ENCODE measurements at regions not wholly inside any gene's neighbourhood (a gene's known extent, or its start where the extent isn't known, plus 50 kb on each side); places are given as distances from the start of the nearest gene placed in this dataset.
A peak's percentile ranks its signal among the peaks of the same experiment; 100 is the strongest.

DNA sequence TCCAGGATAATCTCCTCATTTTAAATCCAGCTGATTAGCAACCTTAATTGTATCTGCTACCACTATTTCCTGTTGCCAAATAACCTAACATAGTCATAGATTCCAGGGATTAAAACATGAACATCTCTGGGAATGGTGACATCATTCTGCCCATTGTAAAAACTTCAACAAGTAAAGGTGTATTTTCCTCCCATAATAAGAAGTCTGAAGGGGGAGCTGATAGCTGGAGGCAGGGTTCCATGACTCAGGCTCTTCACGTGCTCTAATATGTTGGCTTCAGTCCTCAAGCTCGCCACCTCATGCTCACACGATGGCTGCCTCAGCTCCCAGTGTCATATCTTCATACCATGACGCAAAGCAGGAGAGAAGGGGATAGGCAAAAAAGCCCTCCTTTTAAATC, 172.0 kb upstream of the VASH1 start:
- POLR2A ChIA-PET = no interaction called here
- no peaks in the 10 kb centered on the region for H3K36me3 ChIP-seq (ENCODE audit: control insufficient read depth in 2 of 2, insufficient read depth in 1 of 2, low read length in 2 of 2)

DNA sequence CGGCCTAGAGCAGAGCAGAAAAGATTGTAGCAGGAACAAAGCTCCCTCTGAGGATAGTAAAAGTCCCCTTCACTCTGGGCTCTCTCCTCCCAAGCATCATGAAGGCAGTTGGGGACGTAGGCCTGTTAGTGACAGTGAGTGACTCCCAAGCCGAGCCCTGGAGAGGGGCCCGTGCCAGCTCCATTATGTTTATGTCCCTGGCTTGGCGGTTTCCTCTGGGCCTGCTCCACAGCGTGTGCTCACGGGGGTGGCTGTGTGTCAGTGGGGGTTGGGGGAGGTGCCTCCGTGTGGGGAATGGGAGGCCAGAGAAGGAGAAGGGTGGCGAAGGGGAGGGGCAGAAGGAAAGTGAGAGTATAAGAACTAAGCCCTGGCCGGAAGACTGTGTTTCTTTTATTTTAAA, 170.0 kb upstream of the VASH1 start:
- Histone ChIP-seq H3K4me1 (ENCODE audit: control insufficient read depth, insufficient read depth, low read length) (no peaks in the 10 kb centered on the region), H3K4me3 (ENCODE audit: low read depth, low read length) (no peak overlapping the region), H3K9me3 (ENCODE audit: control insufficient read depth, insufficient read depth, low read depth, low read length) (no peaks in the 10 kb centered on the region), H3K27ac (ENCODE audit: extremely low read depth, low read depth, low read length) (no peak overlapping the region), H3K36me3 (ENCODE audit: control insufficient read depth in 2 of 2, insufficient read depth in 1 of 2, low read length in 2 of 2) (no peaks in the 10 kb centered on the region)
- POLR2A ChIA-PET = no interaction called here
- CTCF ChIA-PET = no interaction called here
- TF ChIP-seq ZNF280C (tag by site-specific recombination; IDR thresholded peaks at IDR 0.05) (no peak), HOXD13 (CRISPR knock-in tag; IDR thresholded peaks at IDR 0.05; ENCODE audit: borderline replicate concordance) (no peak), ZNF473 (tag by site-specific recombination; IDR thresholded peaks at IDR 0.05) (no peak), ZNF747 (tag by site-specific recombination; IDR thresholded peaks at IDR 0.05) (no peak), ZNF585B (tag by site-specific recombination; IDR thresholded peaks at IDR 0.05) (no peak), ZFHX2 (tag by site-specific recombination; conservative IDR thresholded peaks at IDR 0.05) (peak; percentile 18; the same call in 1 of the 2 replicates), TCF7L2 (IDR thresholded peaks at IDR 0.05; ENCODE audit: borderline replicate concordance, low read depth, low read length) (no peak), ZNF146 (tag by site-specific recombination; IDR thresholded peaks at IDR 0.05) (no peak), ZBTB48 (tag by site-specific recombination; IDR thresholded peaks at IDR 0.05) (no peak), ZNF677 (tag by site-specific recombination; IDR thresholded peaks at IDR 0.05) (no peak), ZBTB7A (tag by site-specific recombination; IDR thresholded peaks at IDR 0.05; ENCODE audit: low read depth) (no peak), ZNF169 (tag by site-specific recombination; IDR thresholded peaks at IDR 0.05) (no peak), ZIC2 (tag by site-specific recombination; IDR thresholded peaks at IDR 0.05) (peak; percentile 85), ZNF366 (tag by site-specific recombination; conservative IDR thresholded peaks at IDR 0.05) (0 out of 2 replicates have a peak, but pooled peaks have one; percentile 25), PRDM10 (tag by site-specific recombination; IDR thresholded peaks at IDR 0.05) (peak; percentile 29; the same call in 1 of the 2 replicates), ZNF23 (tag by site-specific recombination; IDR thresholded peaks at IDR 0.05; ENCODE audit: borderline replicate concordance) (no peak), ZNF274 (IDR thresholded peaks at IDR 0.05; ENCODE audit: low read length) (no peak), ZNF274 (tag by site-specific recombination; IDR thresholded peaks at IDR 0.05; ENCODE audit: borderline replicate concordance) (no peak), ZBTB20 (tag by site-specific recombination; IDR thresholded peaks at IDR 0.05) (no peak), ZNF610 (tag by site-specific recombination; IDR thresholded peaks at IDR 0.05; ENCODE audit: borderline replicate concordance) (no peak), ZBTB17 (tag by site-specific recombination; IDR thresholded peaks at IDR 0.05) (no peak), SP7 (tag by site-specific recombination; IDR thresholded peaks at IDR 0.05) (no peak)
- TF ChIP-seq, protein P1, sequence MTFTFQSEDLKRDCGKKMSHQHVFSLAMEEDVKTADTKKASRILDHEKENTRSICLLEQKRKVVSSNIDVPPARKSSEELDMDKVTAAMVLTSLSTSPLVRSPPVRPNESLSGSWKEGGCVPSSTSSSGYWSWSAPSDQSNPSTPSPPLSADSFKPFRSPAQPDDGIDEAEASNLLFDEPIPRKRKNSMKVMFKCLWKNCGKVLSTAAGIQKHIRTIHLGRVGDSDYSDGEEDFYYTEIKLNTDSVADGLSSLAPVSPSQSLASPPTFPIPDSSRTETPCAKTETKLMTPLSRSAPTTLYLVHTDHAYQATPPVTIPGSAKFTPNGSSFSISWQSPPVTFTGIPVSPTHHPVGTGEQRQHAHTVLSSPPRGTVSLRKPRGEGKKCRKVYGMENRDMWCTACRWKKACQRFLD (tag by site-specific recombination; IDR thresholded peaks at IDR 0.05) = no peak

More for the DNA sequence above, 172.0 kb upstream of the VASH1 start:
- Histone ChIP-seq H3K27ac (ENCODE audit: extremely low read depth, low read depth, low read length) (no peak overlapping the region), H3K9me3 (ENCODE audit: control insufficient read depth, insufficient read depth, low read depth, low read length) (no peaks in the 10 kb centered on the region), H3K4me3 (ENCODE audit: low read depth, low read length) (no peak overlapping the region), H3K4me1 (ENCODE audit: control insufficient read depth, insufficient read depth, low read length) (peaks cover 6% of the 10 kb centered on the region; the same call in 1 of the 2 replicates)
- CTCF ChIA-PET = no interaction called here
- 0 out of 2 replicates have a peak, but pooled peaks have one; percentile 33 for TF ChIP-seq ATF2 (tag by site-specific recombination; IDR thresholded peaks at IDR 0.05; ENCODE audit: low read depth)
- no peak for TF ChIP-seq ZNF621 (tag by site-specific recombination; IDR thresholded peaks at IDR 0.05)
- 0 out of 2 replicates have a peak, but pooled peaks have one; percentile 29 for TF ChIP-seq SCRT2 (tag by site-specific recombination; IDR thresholded peaks at IDR 0.05)
- TF ChIP-seq ZNF174 (tag by site-specific recombination; IDR thresholded peaks at IDR 0.05) = no peak
